ENCODE measurements at regions not wholly inside any gene's neighbourhood (a gene's known extent, or its start where the extent isn't known, plus 50 kb on each side); places are given as distances from the start of the nearest gene placed in this dataset.

DNA sequence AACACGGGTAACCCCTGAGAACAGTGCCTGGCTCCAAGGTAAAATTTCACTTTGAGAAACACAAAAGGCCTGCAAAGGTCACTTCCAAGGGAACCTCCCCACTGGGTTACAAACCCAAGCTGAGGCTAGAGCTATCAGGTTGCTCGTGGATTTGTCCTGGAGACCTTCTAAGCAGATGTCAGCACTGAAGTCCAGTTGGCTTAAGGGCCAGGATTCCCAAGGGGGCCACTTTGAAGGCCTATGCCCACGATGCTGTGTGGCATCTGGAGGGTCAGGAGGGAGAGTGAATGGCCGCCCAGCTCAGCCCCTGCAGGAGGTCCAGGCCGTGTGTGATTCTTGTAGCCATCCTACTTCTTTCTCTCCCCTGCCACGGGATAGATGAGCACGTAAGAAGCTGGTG, 100.2 kb upstream of the FSTL4 start:
- WGBS, 2 donors (ENCODE audit: low coverage in 1 of 2): 93 to 100% methylated on average over 3 to 5 of the region's 7 CpGs
- no peak for TF ChIP-seq EP300 (IDR thresholded peaks at IDR 0.05)
- TF ChIP-seq POLR2AphosphoS5 (IDR thresholded peaks at IDR 0.05): no peak
- TF ChIP-seq POLR2A (IDR thresholded peaks at IDR 0.05): no peak
- no peak for TF ChIP-seq CTCF (IDR thresholded peaks at IDR 0.05)
- no peak for ATAC-seq
- Histone ChIP-seq H3K4me1 (peaks cover 0 to 15% (median 0%) of the 10 kb centered on the region in 3 donors), H3K27ac (no peak overlapping the region), H3K36me3 (no peaks in the 10 kb centered on the region), H3K9me3 (no peaks in the 10 kb centered on the region), H3K4me3 (no peak overlapping the region), H3K27me3 (peaks cover 5% of the 10 kb centered on the region)

DNA sequence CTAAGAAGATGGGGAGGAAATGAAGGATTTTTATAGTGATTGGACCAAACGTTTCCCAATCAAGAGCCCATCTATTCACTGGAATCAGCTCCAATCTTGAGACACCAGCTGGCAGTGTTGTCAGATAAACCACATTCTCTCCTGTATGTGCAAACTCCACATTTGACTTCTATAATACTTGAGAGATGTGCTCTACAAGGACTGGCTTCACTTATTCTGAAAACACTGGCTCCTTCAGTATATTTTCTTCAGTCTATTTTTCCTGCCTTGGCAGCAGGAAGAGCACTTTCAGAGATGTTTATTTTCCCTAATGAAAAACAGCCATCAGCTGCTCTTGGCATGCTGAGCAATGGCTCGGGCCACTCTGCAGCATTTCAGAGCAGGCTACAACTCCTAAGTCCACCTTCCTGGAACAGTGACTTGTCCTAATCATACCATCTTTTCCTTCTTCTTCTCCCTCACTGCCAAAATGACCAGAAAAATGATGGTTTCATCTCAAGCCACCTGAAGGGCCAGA, 96.9 kb upstream of the FSTL4 start:
- H3K9me3 ChIP-seq: no peaks in the 10 kb centered on the region
- TF ChIP-seq POLR2AphosphoS5 (IDR thresholded peaks at IDR 0.05) (no peak), EP300 (IDR thresholded peaks at IDR 0.05) (no peak), POLR2A (IDR thresholded peaks at IDR 0.05) (no peak), CTCF (IDR thresholded peaks at IDR 0.05) (no peak)
- H3K4me3 ChIP-seq: no peak overlapping the region
- 5 to 7% methylated on average over 2 of the region's 2 CpGs for WGBS, 2 donors (ENCODE audit: low coverage in 1 of 2)
- no peak for ATAC-seq
- no peaks in the 10 kb centered on the region for H3K36me3 ChIP-seq
- H3K27ac ChIP-seq: no peak overlapping the region
- peaks cover 0 to 15% (median 0%) of the 10 kb centered on the region in 3 donors for H3K4me1 ChIP-seq
- H3K27me3 ChIP-seq: peaks cover 5% of the 10 kb centered on the region

DNA sequence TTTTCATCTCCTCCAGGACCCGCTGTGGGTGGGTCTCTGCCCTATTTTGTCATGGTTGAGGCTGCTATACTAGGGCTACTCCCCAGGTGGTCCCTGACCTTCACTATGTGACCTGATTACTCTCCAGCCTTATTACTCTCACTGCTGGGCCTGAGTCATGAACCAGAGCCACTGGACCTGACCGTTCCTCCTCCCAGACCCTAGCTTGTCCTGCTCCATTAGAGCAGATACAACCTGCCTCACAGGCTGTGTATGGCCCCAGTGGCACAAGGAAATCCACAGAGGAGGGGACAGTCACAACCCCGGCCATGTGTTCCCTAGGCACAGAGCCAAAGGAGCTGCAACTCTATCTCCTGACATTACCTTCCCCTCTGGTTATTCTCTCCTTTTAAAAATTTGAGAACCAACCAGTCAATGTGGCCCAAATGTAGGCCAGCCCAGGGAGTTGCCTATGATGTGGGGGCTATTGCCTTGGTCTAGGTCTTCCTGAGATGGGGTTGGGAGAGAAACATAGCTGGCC, 96.0 kb upstream of the FSTL4 start:
- no peaks in the 10 kb centered on the region for H3K9me3 ChIP-seq
- WGBS, 2 donors (ENCODE audit: low coverage in 1 of 2): 74 to 90% methylated on average over 1 to 2 of the region's 3 CpGs
- H3K36me3 ChIP-seq: no peaks in the 10 kb centered on the region
- H3K4me3 ChIP-seq: no peak overlapping the region
- peaks cover 5% of the 10 kb centered on the region for H3K27me3 ChIP-seq
- peaks cover 0 to 15% (median 0%) of the 10 kb centered on the region in 3 donors for H3K4me1 ChIP-seq
- ATAC-seq: no peak
- no peak for TF ChIP-seq POLR2A (IDR thresholded peaks at IDR 0.05)
- no peak for TF ChIP-seq CTCF (IDR thresholded peaks at IDR 0.05)
- TF ChIP-seq POLR2AphosphoS5 (IDR thresholded peaks at IDR 0.05): no peak
- TF ChIP-seq EP300 (IDR thresholded peaks at IDR 0.05): no peak
- no peak overlapping the region for H3K27ac ChIP-seq

- Histone ChIP-seq H3K4me3 (no peak overlapping the region), H3K9me3 (no peaks in the 10 kb centered on the region), H3K4me1 (peaks cover 0 to 15% (median 0%) of the 10 kb centered on the region in 3 donors), H3K27ac (no peak overlapping the region), H3K36me3 (no peaks in the 10 kb centered on the region), H3K27me3 (peaks cover 3% of the 10 kb centered on the region)
- ATAC-seq: no peak
- 80% methylated on average over 1 of the region's 2 CpGs; no CpG with 5 or more reads in 1 of the 2 donors for WGBS, 2 donors (ENCODE audit: low coverage in 1 of 2)
- no peak for TF ChIP-seq POLR2AphosphoS5 (IDR thresholded peaks at IDR 0.05)
- no peak for TF ChIP-seq POLR2A (IDR thresholded peaks at IDR 0.05)
- TF ChIP-seq EP300 (IDR thresholded peaks at IDR 0.05): no peak
- no peak for TF ChIP-seq CTCF (IDR thresholded peaks at IDR 0.05)
Measured at GRCh38 chr5:133707629-133708028, 95.3 kb upstream of the FSTL4 start.

Measured in gastroesophageal sphincter (tissue), 4 donors.